ENCODE measurements at regions not wholly inside any gene's neighbourhood (a gene's known extent, or its start where the extent isn't known, plus 50 kb on each side); places are given as distances from the start of the nearest gene placed in this dataset.
A peak's percentile ranks its signal among the peaks of the same experiment; 100 is the strongest.

- DNase-seq (ENCODE audit: low read depth) = no peak
Measured at GRCh38 chr17:413016-413350, 60.4 kb upstream of the RPH3AL start.

DNA sequence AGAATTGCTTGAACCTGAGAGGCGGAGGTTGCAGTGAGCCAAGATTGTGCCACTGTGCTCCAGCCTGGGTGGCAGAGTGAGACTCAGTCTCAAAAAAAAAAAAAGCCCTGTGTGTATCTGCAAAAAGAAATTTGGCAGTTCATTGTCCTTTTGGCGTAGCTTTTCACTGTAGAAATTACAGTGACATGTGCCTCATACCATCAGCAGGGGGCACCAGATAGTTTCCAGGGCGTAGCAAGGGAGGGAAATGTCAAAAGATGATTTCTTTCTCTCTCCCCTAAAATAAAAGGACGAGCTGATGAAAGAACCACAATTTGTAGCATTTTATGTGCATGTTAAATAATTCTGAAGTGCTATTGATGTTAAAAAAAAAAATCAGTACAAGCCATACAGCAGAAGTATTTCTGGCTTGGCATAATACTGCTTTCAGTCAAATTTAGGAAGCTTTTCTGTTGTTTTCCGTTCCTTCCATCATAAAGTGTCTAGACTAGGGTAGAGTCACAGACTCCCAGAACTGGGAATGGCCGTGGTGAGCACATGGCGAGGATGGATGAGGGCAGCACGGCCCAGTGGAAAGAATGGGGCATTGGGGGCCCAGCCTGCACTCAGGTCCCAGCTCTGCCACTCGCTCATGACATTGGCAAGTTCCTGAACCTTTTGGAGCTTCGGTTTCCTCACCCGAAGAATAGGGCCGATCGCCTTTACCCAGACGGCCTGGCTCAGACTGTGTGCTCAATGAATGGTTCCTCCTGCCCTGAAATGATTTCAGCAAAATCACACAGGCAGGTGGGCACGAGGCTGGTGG, 59.8 kb upstream of the RPH3AL start:
- peak; percentile 39 for DNase-seq (ENCODE audit: low read depth)

GRCh38 chr17:411421-412120, 59.0 kb upstream of the RPH3AL start:
- DNase-seq (ENCODE audit: low read depth) = no peak

GRCh38 chr17:410543-411401, 58.2 kb upstream of the RPH3AL start:
- no peak for DNase-seq (ENCODE audit: low read depth)

GRCh38 chr17:409848-410542, 57.4 kb upstream of the RPH3AL start:
- peak; percentile 97 for DNase-seq (ENCODE audit: low read depth)

DNA sequence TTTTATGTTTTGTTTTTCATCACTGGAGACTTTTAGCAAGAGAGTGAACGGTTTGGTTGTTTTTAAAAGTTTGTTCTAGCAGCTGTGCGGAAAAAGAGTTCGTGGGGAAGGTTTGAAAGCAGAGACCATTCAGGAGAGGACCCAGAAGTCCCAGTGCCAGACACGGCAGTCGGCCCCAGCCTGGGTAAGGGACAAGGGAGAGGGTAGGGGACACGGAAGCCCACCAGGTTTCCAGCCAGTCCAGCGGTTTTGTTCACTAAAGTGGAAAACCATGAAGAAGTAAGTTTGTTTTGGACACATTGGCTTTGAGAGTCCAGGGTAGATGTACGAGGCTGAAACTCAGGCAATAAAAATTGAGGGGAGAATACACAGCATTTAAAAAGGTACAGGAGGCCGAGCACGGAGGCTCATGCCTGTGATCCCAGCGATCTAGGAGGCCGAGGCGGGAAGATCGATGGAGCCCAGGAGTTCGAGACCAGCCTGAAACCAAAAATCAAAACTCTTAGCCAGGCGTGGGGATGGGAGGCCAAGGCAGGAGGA, 56.8 kb upstream of the RPH3AL start:
- no peak for DNase-seq (ENCODE audit: low read depth)

DNA sequence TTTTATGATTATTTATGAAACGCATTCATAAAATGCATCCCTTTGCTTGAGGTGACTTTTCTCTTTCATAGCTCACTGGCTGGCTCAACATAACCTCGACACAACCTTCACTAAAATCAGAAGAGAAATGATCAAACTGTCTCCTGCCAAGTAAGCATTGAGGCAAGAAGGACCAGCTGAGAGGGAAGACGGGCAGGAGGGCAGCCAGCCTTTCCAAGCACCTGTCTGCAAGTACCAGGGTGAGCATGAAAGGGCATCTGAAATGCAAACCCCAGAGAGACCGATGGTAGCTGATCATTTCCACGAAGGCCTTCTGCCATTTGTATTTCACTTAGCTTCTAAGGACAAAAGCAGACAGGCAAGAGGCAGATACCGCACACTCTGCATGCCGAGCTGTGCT, 52.1 kb upstream of the RPH3AL start:
- DNase-seq (ENCODE audit: low read depth) = no peak

All from GM04504 (cell line).